GM10266 (cell line): ENCODE measurements at regions not wholly inside any gene's neighbourhood (a gene's known extent, or its start where the extent isn't known, plus 50 kb on each side); places are given as distances from the start of the nearest gene placed in this dataset.
"Not testable (repeated sequence)": the region's sequence is repeated elsewhere in the genome, so short reads cannot be mapped to it uniquely, and the experiment has no call there.

Source experiments
- DNase-seq: peaks from one replicate; pipeline ENCODE4 v3.0.0; 2012; ENCODE audit errors: extremely low spot score
- CTCF ChIP-seq: IDR thresholded peaks from 2 replicates; pipeline ENCODE4 v1.5.1; 2012; ENCODE audit warnings: mild to moderate bottlenecking, low read depth; ENCODE audit not compliant: control insufficient read depth, insufficient read depth; ENCODE audit errors: missing control alignments

GRCh38 chr7:81195033-81195432 lies 276.2 kb upstream of the SEMA3C start:
- no peak for TF ChIP-seq CTCF
- no peak for DNase-seq

- TF ChIP-seq CTCF: no peak
- DNase-seq: no peak
These were observed 272.3 kb upstream of the SEMA3C start for GRCh38 chr7:81190997-81191768.

DNA sequence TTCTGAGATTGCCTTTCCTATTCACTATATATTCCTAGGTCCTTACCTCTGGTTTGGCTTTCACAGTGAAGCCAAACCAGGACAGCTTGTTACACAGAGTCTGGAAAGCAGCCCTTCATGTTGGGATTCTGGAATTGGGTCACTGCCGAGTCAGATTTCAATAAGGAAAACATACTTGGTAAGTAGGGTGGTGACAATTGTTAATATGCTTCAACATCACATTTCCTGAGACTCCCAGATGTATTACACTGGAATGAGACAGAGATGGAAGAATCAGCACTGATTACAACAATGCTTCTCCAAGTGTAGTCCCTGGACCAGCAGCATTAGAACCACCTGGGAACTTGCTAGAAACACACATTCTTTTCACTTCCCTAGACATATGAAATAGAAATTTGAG lies 268.9 kb upstream of the SEMA3C start:
- no peak for DNase-seq
- no peak for TF ChIP-seq CTCF

DNA sequence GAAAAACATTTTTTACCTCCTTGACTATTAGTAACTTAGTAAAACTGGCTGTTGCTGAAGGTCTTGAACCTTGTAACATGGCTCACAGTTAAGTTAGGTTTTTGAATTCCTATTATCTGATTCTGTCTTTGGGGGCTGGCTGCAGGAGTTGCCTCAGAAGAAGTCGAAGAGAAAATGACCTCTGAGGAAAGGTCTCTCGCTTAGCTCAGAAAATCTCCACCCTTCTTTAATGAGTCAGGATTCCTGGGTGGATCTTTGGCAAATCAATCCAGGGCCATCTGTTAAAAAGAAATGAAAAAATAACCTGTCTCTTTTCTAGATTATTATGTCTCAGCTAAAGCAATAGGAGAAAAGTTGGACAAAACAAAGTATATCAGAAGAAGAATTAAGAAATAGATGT lies 267.8 kb upstream of the SEMA3C start:
- no peak for DNase-seq

GRCh38 chr7:81185072-81185471 lies 266.2 kb upstream of the SEMA3C start:
- DNase-seq: no peak
- no peak for TF ChIP-seq CTCF

More for the DNA sequence above, 267.8 kb upstream of the SEMA3C start:
- no peak for TF ChIP-seq CTCF

DNA sequence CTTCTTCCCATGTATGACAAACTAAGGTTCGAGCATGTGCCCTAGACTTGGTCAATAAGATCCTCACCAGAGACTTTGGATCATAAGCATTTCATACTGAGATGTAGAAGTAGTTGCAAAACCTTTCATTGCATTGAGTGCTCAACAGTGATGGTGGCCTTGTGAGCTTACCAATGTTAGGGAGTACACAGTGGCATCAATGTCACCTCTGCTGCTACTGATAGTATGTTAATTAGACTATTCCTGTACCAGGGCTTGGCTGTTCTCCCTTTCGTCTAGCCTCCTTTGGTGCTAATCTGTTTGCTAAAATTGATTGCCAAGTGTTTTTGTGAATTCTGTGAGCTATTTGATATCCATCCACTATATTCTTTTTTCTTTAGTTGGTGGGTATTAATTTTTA lies 264.5 kb upstream of the SEMA3C start:
- no peak for DNase-seq
- TF ChIP-seq CTCF: no peak

- not testable (repeated sequence) for DNase-seq
These were observed 263.2 kb upstream of the SEMA3C start for GRCh38 chr7:81182056-81182455.

- DNase-seq: no peak
- no peak for TF ChIP-seq CTCF
These were observed 262.2 kb upstream of the SEMA3C start for GRCh38 chr7:81181066-81181465.
